Fibroblast of lung (primary cell): ENCODE measurements at regions not wholly inside any gene's neighbourhood (a gene's known extent, or its start where the extent isn't known, plus 50 kb on each side); places are given as distances from the start of the nearest gene placed in this dataset.

Source experiments
- CTCF ChIP-seq, 2 donors: IDR thresholded peaks in 1 of 2; conservative IDR thresholded peaks in 1 of 2; 1 replicate in 1 of 2; 2 replicates in 1 of 2; pipeline ENCODE4 v1.5.1; 2011 to 2012; ENCODE audit warnings: low read length in 2 of 2, control low read depth in 1 of 2, inconsistent platforms in 1 of 2, low read depth in 1 of 2, mild to moderate bottlenecking in 1 of 2
- EZH2 ChIP-seq: IDR thresholded peaks from 2 replicates; pipeline ENCODE4 v1.5.1; 2012; ENCODE audit warnings: low read length, control low read depth, mild to moderate bottlenecking; ENCODE audit errors: missing control alignments

GRCh38 chr9:29861803-29862202 is 2288.5 kb upstream of the C9orf72 start:
- TF ChIP-seq CTCF (conservative IDR thresholded peaks at IDR 0.05 in 1 of 2, IDR thresholded peaks at IDR 0.05 in 1 of 2; ENCODE audit: low read depth in 1 of 2, low read length in 2 of 2): no peak
- TF ChIP-seq EZH2: no peak
